Stimulated activated naive CD8-positive, alpha-beta T cell treated with anti-CD3 and anti-CD28 coated beads, Interleukin-15, Interleukin-2, amounts not matched to agents 100 U/mL and 50 U/mL, for 24 hours (primary cell): ENCODE measurements at regions not wholly inside any gene's neighbourhood (a gene's known extent, or its start where the extent isn't known, plus 50 kb on each side); places are given as distances from the start of the nearest gene placed in this dataset.
"Not testable (repeated sequence)": the region's sequence is repeated elsewhere in the genome, so short reads cannot be mapped to it uniquely, and the experiment has no call there.

Experiments
- ATAC-seq: fragments of 150-1000 bp; cut with Tn5 transposase; one replicate; pipeline ENCODE4 v1.10.0; 2021
- DNase-seq: peaks from one replicate; pipeline ENCODE4 v3.0.0; 2021

DNA sequence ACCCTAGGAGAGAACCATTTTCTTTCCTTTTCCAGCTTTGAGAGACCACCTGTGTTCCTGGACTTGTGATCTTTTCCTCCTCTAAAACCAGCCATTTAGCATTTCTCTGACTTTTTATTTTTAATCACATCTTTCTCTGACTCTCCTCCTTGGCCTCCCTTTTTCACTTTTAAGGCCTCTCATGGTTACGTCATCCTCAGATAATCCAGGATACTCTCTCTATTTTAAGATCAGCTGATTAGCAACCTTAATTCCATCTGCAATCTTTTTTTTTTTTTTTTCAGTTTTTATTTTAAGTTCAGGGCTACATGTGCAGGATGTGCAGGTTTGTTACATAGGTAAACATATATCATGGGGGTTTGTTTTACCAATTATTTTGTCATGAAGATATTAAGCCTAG lies 54.0 kb downstream of the RFPL4B start:
- DNase-seq (no peak), ATAC-seq (no peak)

DNA sequence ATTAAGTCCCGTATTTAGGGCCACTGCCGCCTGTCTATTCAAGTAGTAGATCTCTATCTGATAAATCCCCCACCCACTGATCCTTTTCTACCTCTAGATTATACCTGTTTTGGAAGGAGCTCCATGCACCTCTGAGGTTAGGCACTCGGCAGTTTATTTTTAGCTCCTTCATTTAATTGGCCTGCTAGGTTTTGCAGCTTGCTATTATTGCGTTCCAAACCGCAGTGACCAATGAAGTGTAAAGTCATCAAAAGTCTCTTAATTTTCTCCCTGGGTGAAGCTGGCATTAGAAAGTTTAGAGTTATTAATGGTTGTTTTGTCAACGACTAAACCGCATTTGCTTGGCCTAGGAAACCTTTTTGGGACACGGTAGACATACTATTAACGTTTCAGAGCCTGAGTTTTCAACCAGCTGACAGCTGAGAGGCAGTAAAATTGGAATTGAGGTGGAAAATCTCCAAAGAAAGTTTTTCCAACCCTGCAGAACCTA lies 60.0 kb downstream of the RFPL4B start:
- DNase-seq, result no peak
- ATAC-seq, result no peak

DNA sequence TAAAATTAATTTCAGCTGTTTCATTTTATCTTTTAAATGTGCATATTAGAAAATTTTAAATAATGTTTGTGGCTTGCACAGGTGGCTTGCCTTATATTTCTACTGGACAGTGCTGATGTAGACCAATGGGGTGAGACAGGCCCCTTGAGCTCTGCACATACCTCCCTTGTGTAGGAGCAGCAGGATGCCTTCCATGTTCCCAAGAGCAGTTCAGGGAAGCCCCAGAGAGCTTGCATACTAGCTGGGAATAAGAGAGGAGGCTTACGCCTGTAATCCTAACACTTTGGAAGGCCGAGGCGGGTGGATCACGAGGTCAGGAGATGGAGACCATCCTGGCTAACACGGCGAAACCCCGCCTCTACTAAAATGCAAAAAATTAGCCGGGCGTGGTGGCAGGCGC lies 61.4 kb downstream of the RFPL4B start:
- DNase-seq (no peak), ATAC-seq (no peak)

DNA sequence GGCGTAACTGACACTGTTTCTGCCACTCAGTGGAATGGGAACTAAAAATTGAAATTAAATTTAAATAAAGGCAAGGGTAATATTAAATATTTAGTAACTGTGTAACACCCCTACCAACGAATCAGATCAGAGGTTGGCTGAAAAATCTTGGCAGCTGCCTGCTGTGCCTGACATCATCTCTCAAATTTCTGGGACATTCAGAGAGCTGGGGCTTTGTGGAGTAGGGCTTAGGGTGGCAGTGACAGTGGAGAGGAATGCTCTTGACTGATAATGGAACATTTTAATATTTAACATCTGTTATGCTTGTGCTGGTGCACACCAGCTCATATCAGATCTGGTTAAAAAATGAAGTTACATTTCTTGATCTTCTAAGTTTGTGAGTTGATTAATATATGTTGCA lies 62.2 kb downstream of the RFPL4B start:
- ATAC-seq (no peak), DNase-seq (no peak)

DNA sequence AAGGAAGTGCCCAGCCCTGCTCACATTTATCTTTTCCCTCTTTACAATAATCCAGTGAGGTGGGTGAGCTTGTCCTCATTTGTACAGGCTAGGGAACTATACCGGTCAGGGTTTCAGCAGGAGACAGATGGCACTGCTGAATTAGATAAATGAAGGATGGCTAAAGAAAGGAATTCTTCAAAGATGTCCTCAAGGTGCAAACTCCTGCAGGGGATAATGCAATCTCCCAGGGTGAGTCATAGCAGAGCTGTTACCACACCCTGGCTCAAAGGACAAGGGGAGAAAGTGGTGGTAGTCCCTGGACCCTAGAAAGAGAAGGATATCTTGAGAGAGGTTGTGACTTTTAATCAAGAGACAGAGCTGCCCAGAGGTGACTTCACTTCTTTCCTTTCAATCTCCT lies 66.7 kb downstream of the RFPL4B start:
- no peak for ATAC-seq
- no peak for DNase-seq

DNA sequence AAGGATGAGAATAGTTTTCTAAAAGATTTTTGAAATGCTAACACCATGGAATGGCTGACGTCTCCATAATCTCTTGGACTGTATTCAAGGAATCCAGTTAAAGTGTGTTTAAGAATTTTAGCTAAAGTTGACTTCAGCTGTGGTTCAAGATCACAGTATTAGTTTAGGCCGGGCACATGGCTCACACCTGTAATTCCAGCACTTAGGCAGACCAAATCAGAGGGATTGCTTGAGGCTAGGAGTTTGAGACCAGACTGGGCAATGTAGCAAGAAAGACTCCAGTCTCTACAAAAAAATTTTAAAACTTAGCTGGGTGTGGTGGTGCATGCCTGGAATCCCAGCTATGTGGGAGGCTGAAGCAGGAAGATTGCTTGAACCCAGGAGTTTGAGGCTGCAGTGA lies 68.2 kb downstream of the RFPL4B start:
- ATAC-seq, result no peak
- DNase-seq, result no peak

DNA sequence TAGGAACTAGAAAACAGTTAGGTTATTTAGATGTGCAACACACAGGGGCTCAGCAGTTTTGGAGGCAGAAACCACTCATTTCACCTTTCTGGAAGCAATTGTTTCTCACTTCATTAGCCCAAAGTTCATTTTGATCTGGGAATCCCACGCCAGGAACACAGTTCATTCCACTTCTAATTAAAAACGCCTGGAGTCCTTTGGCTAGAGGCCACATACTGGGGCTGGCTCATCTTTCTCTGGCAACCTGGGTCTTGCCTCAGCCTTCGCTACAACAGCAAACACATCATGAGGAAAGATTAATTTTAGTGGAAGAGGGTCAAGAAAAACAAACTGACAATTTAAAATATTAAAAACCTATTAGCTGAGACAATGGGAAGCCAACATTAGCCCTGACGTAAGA lies 69.7 kb downstream of the RFPL4B start:
- ATAC-seq, result no peak
- no peak for DNase-seq

DNA sequence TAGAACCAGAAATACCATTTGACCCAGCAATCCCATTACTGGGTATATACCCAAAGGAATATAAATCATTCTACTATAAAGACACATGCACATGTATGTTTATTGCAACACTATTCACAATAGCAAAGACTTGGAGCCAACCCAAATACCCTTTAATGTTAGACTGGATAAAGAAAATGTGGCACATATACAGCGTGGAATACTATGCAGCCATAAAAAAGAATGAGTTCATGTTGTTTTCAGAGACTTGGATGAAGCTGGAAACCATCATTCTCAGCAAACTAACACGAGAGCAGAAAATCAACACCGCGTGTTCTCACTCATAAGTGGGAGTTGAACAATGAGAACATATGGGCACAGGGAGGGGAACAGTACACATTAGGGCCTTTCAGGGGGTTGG lies 79.9 kb downstream of the RFPL4B start:
- DNase-seq, ATAC-seq: not testable (repeated sequence)

DNA sequence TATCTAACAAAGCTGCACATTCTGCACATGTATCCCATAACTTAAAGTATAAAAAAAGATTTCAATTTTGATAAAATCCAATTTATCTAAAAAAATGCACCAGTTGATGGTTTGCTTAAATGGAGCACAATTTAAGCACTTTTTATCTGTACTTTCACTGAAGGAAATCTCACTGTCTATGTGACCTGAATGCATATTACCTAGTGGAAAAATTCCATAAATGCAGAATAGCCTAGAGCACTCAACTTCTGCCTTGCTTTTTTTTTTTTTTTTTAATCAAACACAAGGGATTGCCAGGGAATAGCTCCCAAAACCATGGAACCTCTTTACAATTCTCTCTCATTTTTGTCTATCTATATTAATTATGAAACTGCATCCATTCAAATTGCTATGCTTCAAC lies 80.4 kb downstream of the RFPL4B start:
- ATAC-seq, result no peak
- no peak for DNase-seq

DNA sequence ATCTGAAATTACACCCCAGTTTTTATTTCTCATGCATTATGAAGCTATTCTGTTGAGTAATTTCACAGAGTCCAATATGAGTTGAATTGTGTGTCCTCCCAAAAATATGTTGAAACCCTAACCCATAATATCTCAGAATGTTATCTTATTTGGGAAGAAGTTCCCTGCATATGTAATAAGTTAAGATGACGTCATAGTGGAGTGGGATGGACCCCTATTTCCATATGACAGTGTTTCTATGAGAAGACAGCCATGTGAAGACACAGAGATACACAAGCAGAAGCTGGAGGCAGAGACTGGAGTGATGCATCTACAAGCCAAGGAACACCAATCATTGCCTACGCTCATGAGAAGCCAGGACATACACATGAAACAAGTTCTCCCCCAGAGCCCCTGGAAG lies 81.3 kb downstream of the RFPL4B start:
- ATAC-seq, result no peak
- no peak for DNase-seq

DNA sequence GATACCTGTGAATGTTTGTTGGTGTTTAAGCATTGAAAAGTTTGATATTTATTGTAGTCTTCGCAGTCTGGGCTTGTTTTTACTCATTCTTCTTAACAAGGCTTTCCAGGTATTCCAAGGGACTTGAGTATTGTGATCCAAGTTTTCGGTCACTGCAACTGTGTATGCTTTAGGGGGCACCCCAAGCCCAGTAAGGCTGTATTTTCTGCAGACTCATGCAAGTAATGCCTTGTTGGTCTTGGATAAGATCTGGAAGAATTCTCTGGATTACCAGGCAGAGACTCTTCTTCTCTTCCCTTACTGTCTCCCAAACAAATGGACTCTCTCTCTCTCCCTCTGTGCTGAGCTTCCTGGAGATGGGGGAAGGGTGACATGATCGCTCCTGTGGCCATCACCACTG lies 82.1 kb downstream of the RFPL4B start:
- ATAC-seq, result no peak
- DNase-seq, result no peak

DNA sequence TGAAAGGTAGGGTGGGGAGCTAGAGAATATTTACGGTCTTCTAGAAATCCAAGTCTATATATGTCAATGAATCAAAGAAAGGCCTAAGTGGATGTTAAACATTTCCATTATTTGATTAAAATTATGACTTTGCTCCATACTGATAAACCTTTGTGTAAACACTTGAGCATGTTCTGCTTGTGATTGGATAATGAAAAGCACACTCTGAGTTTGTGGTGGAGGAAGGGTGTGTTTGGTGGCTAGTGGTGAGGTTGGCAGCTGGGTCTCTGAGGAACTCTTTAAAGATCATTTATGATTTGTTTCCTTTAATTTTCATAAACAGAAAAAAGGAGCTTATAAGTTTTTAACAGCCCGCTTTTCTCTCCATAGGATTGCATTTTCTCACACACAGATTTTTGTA lies 84.7 kb downstream of the RFPL4B start:
- DNase-seq (no peak), ATAC-seq (no peak)

DNA sequence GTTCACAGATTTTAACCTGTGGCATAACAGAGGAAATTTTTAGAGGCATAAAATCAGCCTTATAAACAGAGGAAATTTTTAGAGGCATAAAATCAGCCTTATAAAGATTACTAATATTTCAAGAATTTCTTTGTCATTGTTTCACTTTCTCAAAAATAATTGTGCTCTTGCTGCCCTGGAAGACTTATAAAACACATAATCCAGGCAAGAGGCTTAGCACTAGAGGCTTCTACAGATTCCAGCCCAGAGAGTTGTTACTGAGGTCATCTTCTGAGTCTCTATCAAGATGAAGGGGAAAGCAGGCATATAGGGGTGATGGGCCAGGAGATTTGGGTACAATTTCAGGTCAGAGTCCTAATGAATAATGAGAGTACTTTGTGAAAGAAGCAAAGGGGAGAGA lies 85.7 kb downstream of the RFPL4B start:
- ATAC-seq (no peak), DNase-seq (no peak)

DNA sequence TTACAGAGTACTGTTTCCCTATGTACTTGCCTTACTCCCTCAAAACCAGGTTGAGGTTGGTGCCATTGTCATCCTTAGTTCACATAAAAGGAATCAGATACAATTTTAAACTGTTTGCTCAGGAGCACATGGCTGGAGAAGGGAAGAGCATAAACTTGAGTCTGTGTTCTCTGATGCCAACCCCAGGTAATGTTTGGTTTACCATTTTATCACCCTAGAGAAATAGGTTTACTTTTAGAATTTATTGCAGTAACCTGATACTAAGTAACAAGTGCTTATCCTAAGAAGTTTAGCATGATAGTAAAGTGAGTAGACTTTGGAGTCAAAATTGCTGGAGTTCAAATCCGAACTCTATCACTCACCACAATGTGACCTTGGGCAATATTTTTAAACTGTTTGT lies 86.3 kb downstream of the RFPL4B start:
- no peak for ATAC-seq

DNA sequence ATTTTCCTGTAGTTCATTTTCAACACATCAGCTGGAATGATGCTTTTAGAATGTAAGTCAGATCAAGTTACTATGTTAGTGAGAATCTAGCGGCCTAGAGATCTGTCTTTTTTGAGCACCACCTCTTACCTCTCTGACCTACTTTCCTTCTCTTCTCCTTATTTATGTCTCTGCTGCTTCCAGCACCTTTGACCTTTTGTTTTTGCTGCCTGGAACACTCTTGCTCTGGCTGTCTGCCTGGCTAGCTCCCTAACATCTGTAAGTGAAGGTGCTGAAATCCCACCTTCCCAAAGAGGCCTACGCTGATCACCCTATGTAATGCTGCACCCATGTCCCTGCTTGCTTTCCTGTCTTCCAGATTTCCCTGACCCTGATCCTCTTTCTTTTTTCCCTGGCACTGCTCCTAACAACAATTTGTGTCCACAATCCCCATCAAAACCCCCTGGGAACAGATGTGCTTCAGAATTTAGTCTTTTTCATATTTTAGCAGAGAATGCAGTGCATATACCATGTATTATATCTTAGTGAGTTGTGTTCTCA lies 87.8 kb downstream of the RFPL4B start:
- no peak for ATAC-seq
- no peak for DNase-seq

More for the DNA sequence above, 86.3 kb downstream of the RFPL4B start:
- no peak for DNase-seq

DNA sequence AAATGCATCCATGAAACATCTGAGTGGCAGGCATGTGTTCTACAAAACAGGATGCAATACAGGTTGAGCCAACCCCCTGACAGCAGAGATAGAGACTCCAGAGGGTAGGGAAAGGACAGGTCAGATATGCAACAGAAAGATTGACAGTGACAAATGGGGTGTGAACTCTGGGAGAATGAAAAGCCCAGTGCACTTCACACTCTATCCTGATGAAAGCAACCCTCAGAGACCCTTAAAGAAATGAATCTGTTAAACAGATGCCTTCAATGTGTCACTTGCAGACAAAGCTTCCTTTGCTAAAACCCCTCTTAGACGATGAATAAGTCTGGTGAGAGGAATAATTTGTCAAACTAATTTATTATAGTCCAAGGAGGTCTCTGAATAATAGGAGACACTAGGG lies 89.9 kb downstream of the RFPL4B start:
- no peak for DNase-seq
- no peak for ATAC-seq

DNA sequence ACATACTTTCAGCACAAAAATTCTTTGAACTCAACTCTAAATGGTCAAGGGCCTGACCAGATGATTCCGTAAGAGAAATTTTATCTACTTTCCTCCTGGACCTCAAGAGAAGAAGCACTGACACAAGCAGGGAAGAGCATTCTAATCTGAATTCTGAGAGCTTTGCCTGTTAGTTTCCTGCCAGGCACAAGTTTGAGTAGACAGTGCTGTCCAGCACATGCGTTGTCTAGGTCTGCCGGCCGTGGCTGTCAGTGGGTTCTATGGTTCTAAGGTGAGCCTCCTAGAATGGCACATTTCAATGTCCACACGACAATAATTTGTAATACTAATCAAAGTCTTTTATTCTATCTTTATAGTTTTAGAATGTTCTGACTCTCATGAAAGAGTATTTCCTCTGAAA lies 91.9 kb downstream of the RFPL4B start:
- no peak for DNase-seq

DNA sequence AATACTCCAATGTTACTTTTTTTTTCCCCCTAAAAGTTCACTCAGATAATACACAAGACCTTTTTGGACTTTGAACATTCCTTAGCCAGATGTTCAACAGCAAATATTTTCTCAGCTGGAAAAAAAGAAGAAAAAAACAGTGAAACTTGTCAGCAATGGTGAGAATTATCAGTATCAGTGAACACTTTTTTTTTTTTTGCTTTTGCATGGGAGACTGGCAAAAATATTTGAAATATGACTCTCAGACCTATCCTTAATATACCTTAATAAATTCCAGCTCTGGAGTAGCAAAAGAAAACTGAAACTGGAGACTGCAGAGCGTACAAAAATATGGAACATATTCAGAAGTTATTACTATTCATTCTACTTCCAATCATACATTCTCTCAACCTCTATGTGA lies 92.3 kb downstream of the RFPL4B start:
- no peak for DNase-seq
- ATAC-seq, result no peak

More for the DNA sequence above, 91.9 kb downstream of the RFPL4B start:
- ATAC-seq, result no peak

DNA sequence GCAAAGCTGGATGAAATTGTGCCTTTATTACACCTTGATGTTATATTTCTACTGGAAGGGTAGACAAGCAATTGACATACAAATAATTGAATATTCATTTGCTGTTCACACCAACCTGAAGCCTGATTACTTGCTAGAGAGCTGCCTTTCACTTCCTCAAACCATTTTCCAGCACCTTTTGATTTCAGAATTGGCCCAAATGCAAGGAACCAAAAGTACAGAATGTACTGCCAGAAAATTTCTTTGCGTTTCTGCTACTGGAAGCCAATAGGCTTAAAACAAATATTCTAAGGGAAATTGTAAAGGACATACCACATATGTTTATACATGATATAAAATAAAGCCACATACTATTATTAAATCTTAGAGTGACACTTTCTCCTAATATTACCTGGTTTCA lies 94.5 kb downstream of the RFPL4B start:
- ATAC-seq (no peak), DNase-seq (no peak)

DNA sequence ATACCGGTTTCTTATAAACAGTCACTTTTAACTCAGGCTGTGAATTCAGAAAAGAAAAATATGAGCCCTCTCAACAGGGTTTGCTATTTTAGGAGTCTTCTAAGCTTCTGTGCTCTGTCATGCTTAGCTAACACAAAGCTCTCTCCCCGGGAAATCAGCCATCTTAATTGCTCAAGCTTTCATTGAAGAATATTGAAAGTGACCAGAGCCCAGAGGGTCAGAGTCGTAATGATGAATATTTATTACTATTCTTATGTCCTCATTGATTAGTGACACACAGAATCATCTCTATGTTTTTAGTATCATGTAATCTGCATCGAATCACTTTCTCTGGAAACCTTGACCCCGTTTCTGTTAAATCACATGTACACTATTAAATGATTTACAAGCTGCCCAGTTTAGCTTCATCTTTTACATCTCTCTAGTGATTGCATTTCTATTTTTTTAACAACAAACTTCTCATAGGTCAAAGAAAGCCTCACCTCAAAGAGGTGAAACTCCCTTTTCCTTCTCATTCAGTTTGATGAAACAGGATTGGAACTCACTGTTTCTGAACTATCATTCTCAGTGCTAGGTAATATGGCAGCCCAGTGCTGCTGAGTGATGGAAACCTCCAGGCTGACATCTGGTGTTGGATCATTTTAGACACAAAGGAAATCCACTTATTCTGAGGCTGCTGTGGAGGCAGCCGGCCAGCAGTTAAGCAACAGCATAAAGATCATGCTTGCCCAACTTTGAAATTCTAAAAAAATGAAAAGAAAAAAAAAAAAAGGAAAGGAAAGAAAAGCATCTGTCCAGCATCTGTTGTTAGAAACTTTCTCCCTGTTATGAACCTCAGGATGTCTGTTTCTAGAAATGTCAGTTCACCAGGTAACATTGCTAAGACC lies 96.3 kb downstream of the RFPL4B start:
- ATAC-seq, result no peak

DNA sequence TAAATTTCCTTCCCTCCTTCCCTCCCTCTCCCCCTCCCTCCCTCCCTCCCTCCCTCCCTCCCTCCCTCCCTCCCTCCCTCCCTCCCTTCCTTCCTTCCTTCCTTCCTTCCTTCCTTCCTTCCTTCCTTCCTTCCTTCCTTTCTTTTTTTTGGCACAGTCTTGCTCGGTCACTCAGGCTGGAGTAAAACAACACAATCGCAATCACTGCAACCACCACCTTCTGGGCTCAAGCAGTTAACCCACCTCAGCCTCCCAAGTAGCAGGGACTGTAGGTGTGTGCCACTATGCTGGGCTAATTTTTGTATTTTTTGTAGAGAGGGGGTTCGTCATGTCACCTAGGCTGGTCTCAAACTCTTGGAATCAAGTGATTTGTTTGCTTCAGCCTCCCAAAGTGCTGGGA lies 101.7 kb downstream of the RFPL4B start:
- DNase-seq, ATAC-seq: not testable (repeated sequence)

More for the DNA sequence above, 96.3 kb downstream of the RFPL4B start:
- no peak for DNase-seq

DNA sequence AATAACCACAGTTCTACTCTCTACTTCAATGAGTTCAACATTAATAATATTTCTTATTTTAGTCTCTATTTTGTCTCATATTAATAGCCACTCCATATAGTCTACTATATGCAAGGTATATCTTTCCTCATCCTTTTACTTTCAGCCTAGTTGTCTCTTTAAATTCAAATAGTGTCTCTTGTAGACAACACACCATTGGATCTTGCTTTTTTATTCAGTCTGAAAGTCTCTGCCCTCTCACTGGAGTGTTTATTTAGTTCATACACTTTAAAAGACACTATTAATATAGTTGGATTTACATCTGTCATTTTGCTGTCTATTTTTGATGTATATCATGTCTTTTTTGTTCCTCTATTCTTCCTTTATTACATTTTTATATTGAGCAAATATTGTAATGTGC lies 103.5 kb downstream of the RFPL4B start:
- DNase-seq, result no peak
- ATAC-seq, result no peak

DNA sequence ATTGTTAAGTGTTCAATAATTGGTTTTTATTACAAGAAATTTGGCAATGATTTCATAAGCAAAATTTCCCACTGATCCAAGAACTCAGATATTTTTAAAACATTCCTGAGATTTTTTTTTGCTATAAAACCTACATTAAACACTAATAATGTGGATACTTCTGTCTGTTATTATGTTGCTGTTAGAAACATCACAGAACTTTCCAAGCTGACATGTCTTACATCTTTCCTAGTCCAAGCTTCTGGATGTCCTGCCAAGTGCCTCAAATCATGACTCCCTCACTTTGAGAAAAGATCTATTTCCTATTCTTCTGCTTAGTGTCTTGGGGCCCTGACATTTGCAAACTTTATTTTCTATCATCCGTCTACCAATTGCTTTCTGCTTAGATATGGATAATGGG lies 110.8 kb downstream of the RFPL4B start:
- DNase-seq (no peak), ATAC-seq (no peak)

DNA sequence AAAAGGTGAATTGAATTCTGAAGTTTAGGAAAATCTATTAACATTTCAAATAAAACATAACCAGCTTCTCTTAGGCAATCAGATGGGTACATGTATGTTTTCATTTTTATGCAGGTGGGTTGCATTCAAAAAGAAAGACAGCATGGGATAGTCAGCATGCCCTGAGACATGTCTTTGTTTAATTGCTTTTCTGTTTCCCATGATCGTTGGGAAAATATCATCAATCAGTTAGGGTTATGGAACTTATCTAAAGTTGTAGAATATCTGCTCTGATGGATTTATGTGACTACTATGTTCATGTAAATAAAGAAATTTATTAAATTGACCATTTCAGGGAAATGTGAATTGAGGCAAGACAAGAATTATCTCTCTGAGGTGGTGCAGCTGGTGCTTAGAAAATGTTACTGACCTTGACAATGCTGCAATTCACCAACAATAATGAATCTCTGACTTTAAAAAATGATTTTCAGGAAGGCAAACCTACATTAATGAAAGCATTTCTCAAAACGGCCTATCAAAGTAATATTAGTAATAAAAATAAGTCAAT lies 112.7 kb downstream of the RFPL4B start:
- ATAC-seq, result no peak
- DNase-seq, result no peak
